ENCODE measurements at regions not wholly inside any gene's neighbourhood (a gene's known extent, or its start where the extent isn't known, plus 50 kb on each side); places are given as distances from the start of the nearest gene placed in this dataset.

GRCh38 chr13:103255587-103256301 lies 189.5 kb upstream of the SLC10A2 start:
- no peak overlapping the region for H3K4me3 ChIP-seq (ENCODE audit: low read depth in 1 of 3, low read length in 3 of 3)
- no peaks in the 10 kb centered on the region for H3K4me1 ChIP-seq (ENCODE audit: control insufficient read depth in 3 of 3, insufficient read depth in 2 of 3, low read depth in 1 of 3, low read length in 2 of 3)
- no peaks in the 10 kb centered on the region for H3K36me3 ChIP-seq (ENCODE audit: control insufficient read depth in 3 of 3, insufficient read depth in 2 of 3, low read depth in 1 of 3, low read length in 3 of 3)
- H3K27ac ChIP-seq (ENCODE audit: low read depth in 1 of 3, low read length in 2 of 3): no peak overlapping the region
- no peaks in the 10 kb centered on the region for H3K27me3 ChIP-seq (ENCODE audit: control insufficient read depth in 3 of 3, insufficient read depth in 3 of 3, low read length in 3 of 3)
- no peak for DNase-seq
- 35 to 55% (median 49%) methylated on average over 4 of the region's 4 CpGs for WGBS, 3 donors
- peaks cover 0 to 16% of the 10 kb centered on the region in 2 donors for H3K9me3 ChIP-seq (ENCODE audit: control insufficient read depth in 2 of 2, insufficient read depth in 1 of 2, low read depth in 1 of 2, low read length in 1 of 2)
- no peak for FAIRE-seq

GRCh38 chr13:103250071-103250470 lies 183.9 kb upstream of the SLC10A2 start:
- DNase-seq: no peak
- Histone ChIP-seq H3K4me1 (ENCODE audit: control insufficient read depth in 3 of 3, insufficient read depth in 2 of 3, low read depth in 1 of 3, low read length in 2 of 3) (no peaks in the 10 kb centered on the region), H3K27ac (ENCODE audit: low read depth in 1 of 3, low read length in 2 of 3) (no peak overlapping the region), H3K4me3 (ENCODE audit: low read depth in 1 of 3, low read length in 3 of 3) (no peak overlapping the region), H3K9me3 (ENCODE audit: control insufficient read depth in 2 of 2, insufficient read depth in 1 of 2, low read depth in 1 of 2, low read length in 1 of 2) (peaks cover 0 to 20% of the 10 kb centered on the region in 2 donors), H3K36me3 (ENCODE audit: control insufficient read depth in 3 of 3, insufficient read depth in 2 of 3, low read depth in 1 of 3, low read length in 3 of 3) (no peaks in the 10 kb centered on the region), H3K27me3 (ENCODE audit: control insufficient read depth in 3 of 3, insufficient read depth in 3 of 3, low read length in 3 of 3) (no peaks in the 10 kb centered on the region)
- no peak for FAIRE-seq
- WGBS, 3 donors: 86 to 100% (median 89%) methylated on average over 1 of the region's 1 CpG

GRCh38 chr13:103246581-103247200 lies 180.5 kb upstream of the SLC10A2 start:
- H3K4me1 ChIP-seq (ENCODE audit: control insufficient read depth in 3 of 3, insufficient read depth in 2 of 3, low read depth in 1 of 3, low read length in 2 of 3): no peaks in the 10 kb centered on the region
- H3K27ac ChIP-seq (ENCODE audit: low read depth in 1 of 3, low read length in 2 of 3): no peak overlapping the region
- no peak for FAIRE-seq
- peaks cover 0 to 13% of the 10 kb centered on the region in 2 donors for H3K9me3 ChIP-seq (ENCODE audit: control insufficient read depth in 2 of 2, insufficient read depth in 1 of 2, low read depth in 1 of 2, low read length in 1 of 2)
- no peaks in the 10 kb centered on the region for H3K27me3 ChIP-seq (ENCODE audit: control insufficient read depth in 3 of 3, insufficient read depth in 3 of 3, low read length in 3 of 3)
- 83 to 84% (median 84%) methylated on average over 8 of the region's 8 CpGs for WGBS, 3 donors
- no peaks in the 10 kb centered on the region for H3K36me3 ChIP-seq (ENCODE audit: control insufficient read depth in 3 of 3, insufficient read depth in 2 of 3, low read depth in 1 of 3, low read length in 3 of 3)
- no peak overlapping the region for H3K4me3 ChIP-seq (ENCODE audit: low read depth in 1 of 3, low read length in 3 of 3)
- no peak for DNase-seq

- no peaks in the 10 kb centered on the region for H3K36me3 ChIP-seq (ENCODE audit: control insufficient read depth in 3 of 3, insufficient read depth in 2 of 3, low read depth in 1 of 3, low read length in 3 of 3)
- H3K27me3 ChIP-seq (ENCODE audit: control insufficient read depth in 3 of 3, insufficient read depth in 3 of 3, low read length in 3 of 3): no peaks in the 10 kb centered on the region
- H3K4me1 ChIP-seq (ENCODE audit: control insufficient read depth in 3 of 3, insufficient read depth in 2 of 3, low read depth in 1 of 3, low read length in 2 of 3): no peaks in the 10 kb centered on the region
- H3K27ac ChIP-seq (ENCODE audit: low read depth in 1 of 3, low read length in 2 of 3): no peak overlapping the region
- WGBS, 3 donors: 91 to 95% (median 91%) methylated on average over 3 of the region's 3 CpGs
- no peak overlapping the region for H3K4me3 ChIP-seq (ENCODE audit: low read depth in 1 of 3, low read length in 3 of 3)
- DNase-seq: no peak
- no peaks in the 10 kb centered on the region for H3K9me3 ChIP-seq (ENCODE audit: control insufficient read depth in 2 of 2, insufficient read depth in 1 of 2, low read depth in 1 of 2, low read length in 1 of 2)
- FAIRE-seq: no peak
Observed at GRCh38 chr13:103243495-103243894, 177.3 kb upstream of the SLC10A2 start.

GRCh38 chr13:103238441-103238840 lies 172.2 kb upstream of the SLC10A2 start:
- FAIRE-seq: no peak
- Histone ChIP-seq H3K27ac (ENCODE audit: low read depth in 1 of 3, low read length in 2 of 3) (no peak overlapping the region), H3K27me3 (ENCODE audit: control insufficient read depth in 3 of 3, insufficient read depth in 3 of 3, low read length in 3 of 3) (no peaks in the 10 kb centered on the region), H3K9me3 (ENCODE audit: control insufficient read depth in 2 of 2, insufficient read depth in 1 of 2, low read depth in 1 of 2, low read length in 1 of 2) (peaks cover 0 to 7% of the 10 kb centered on the region in 2 donors), H3K4me1 (ENCODE audit: control insufficient read depth in 3 of 3, insufficient read depth in 2 of 3, low read depth in 1 of 3, low read length in 2 of 3) (no peaks in the 10 kb centered on the region), H3K36me3 (ENCODE audit: control insufficient read depth in 3 of 3, insufficient read depth in 2 of 3, low read depth in 1 of 3, low read length in 3 of 3) (no peaks in the 10 kb centered on the region), H3K4me3 (ENCODE audit: low read depth in 1 of 3, low read length in 3 of 3) (no peak overlapping the region)
- WGBS, 3 donors: 58 to 75% (median 66%) methylated on average over 2 of the region's 2 CpGs
- no peak for DNase-seq

- FAIRE-seq: no peak
- Histone ChIP-seq H3K4me3 (ENCODE audit: low read depth in 1 of 3, low read length in 3 of 3) (no peak overlapping the region), H3K9me3 (ENCODE audit: control insufficient read depth in 2 of 2, insufficient read depth in 1 of 2, low read depth in 1 of 2, low read length in 1 of 2) (peaks cover 0 to 7% of the 10 kb centered on the region in 2 donors), H3K4me1 (ENCODE audit: control insufficient read depth in 3 of 3, insufficient read depth in 2 of 3, low read depth in 1 of 3, low read length in 2 of 3) (no peaks in the 10 kb centered on the region), H3K27me3 (ENCODE audit: control insufficient read depth in 3 of 3, insufficient read depth in 3 of 3, low read length in 3 of 3) (no peaks in the 10 kb centered on the region), H3K36me3 (ENCODE audit: control insufficient read depth in 3 of 3, insufficient read depth in 2 of 3, low read depth in 1 of 3, low read length in 3 of 3) (no peaks in the 10 kb centered on the region), H3K27ac (ENCODE audit: low read depth in 1 of 3, low read length in 2 of 3) (no peak overlapping the region)
- 85 to 94% (median 87%) methylated on average over 2 of the region's 2 CpGs for WGBS, 3 donors
- DNase-seq: no peak
Observed at GRCh38 chr13:103236213-103236612, 170.0 kb upstream of the SLC10A2 start.

- H3K36me3 ChIP-seq (ENCODE audit: control insufficient read depth in 3 of 3, insufficient read depth in 2 of 3, low read depth in 1 of 3, low read length in 3 of 3): no peaks in the 10 kb centered on the region
- no peaks in the 10 kb centered on the region for H3K4me1 ChIP-seq (ENCODE audit: control insufficient read depth in 3 of 3, insufficient read depth in 2 of 3, low read depth in 1 of 3, low read length in 2 of 3)
- DNase-seq (no peak), FAIRE-seq (no peak)
- no peaks in the 10 kb centered on the region for H3K27me3 ChIP-seq (ENCODE audit: control insufficient read depth in 3 of 3, insufficient read depth in 3 of 3, low read length in 3 of 3)
- no peak overlapping the region for H3K4me3 ChIP-seq (ENCODE audit: low read depth in 1 of 3, low read length in 3 of 3)
- H3K9me3 ChIP-seq (ENCODE audit: control insufficient read depth in 2 of 2, insufficient read depth in 1 of 2, low read depth in 1 of 2, low read length in 1 of 2): peaks cover 0 to 7% of the 10 kb centered on the region in 2 donors
- H3K27ac ChIP-seq (ENCODE audit: low read depth in 1 of 3, low read length in 2 of 3): no peak overlapping the region
- 73 to 80% (median 76%) methylated on average over 1 of the region's 1 CpG for WGBS, 3 donors
Observed at GRCh38 chr13:103229674-103230073, 163.5 kb upstream of the SLC10A2 start.

DNA sequence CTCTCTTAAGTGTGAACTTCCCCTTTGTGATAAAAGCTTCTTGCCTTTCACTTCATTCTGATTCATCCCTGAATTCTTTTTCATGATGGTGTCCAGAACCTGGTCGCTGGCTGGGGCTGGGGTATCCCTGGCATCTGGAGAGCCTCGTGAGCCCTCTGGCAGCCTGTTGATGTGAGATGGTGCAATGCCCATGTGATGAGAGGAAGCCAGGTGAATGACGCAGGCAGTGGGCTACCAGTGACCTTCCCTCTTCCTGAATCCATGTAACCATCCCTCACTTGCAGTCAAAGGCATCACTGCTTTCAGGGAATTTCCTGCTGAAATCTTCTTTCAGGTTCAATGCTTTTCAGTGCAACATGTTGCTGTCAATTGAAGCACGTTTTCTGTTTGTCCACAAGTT lies 158.6 kb upstream of the SLC10A2 start:
- 64 to 71% (median 70%) methylated on average over 4 of the region's 4 CpGs for WGBS, 3 donors

More for the DNA sequence above, 158.6 kb upstream of the SLC10A2 start:
- no peak overlapping the region for H3K27ac ChIP-seq (ENCODE audit: low read depth in 1 of 3, low read length in 2 of 3)
- no peaks in the 10 kb centered on the region for H3K4me1 ChIP-seq (ENCODE audit: control insufficient read depth in 3 of 3, insufficient read depth in 2 of 3, low read depth in 1 of 3, low read length in 2 of 3)
- no peak for FAIRE-seq
- no peak for DNase-seq
- no peaks in the 10 kb centered on the region for H3K27me3 ChIP-seq (ENCODE audit: control insufficient read depth in 3 of 3, insufficient read depth in 3 of 3, low read length in 3 of 3)
- no peaks in the 10 kb centered on the region for H3K36me3 ChIP-seq (ENCODE audit: control insufficient read depth in 3 of 3, insufficient read depth in 2 of 3, low read depth in 1 of 3, low read length in 3 of 3)
- H3K9me3 ChIP-seq (ENCODE audit: control insufficient read depth in 2 of 2, insufficient read depth in 1 of 2, low read depth in 1 of 2, low read length in 1 of 2): no peaks in the 10 kb centered on the region
- H3K4me3 ChIP-seq (ENCODE audit: low read depth in 1 of 3, low read length in 3 of 3): no peak overlapping the region
